HL-60 (cell line): ENCODE measurements at regions not wholly inside any gene's neighbourhood (a gene's known extent, or its start where the extent isn't known, plus 50 kb on each side); places are given as distances from the start of the nearest gene placed in this dataset.

Source experiments
- DNase-seq, 2 experiments: peaks; one replicate each; pipeline ENCODE4 v3.0.0-alpha.2; 2010 to 2020; ENCODE audit warnings: low read depth in 1 of 2, low spot score in 1 of 2
- H3K27ac ChIP-seq: fragments of 250-450 bp; sonication (Bioruptor Pico); replicated peaks from 2 replicates; pipeline ENCODE4 v1.5.1; 2020; ENCODE audit warnings: mild to moderate bottlenecking, moderate library complexity
- H3K27me3 ChIP-seq: fragments of 250-450 bp; sonication (Bioruptor Pico); 2 replicates; pipeline ENCODE4 v1.5.1; 2021; ENCODE audit warnings: mild to moderate bottlenecking, moderate library complexity; ENCODE audit not compliant: insufficient read depth, poor library complexity, severe bottlenecking
- H3K4me3 ChIP-seq: replicated peaks from 2 replicates; pipeline ENCODE4 v1.5.1; 2011; ENCODE audit warnings: mild to moderate bottlenecking, control low read depth, low read length; ENCODE audit not compliant: insufficient read depth
- GABPA ChIP-seq: IDR thresholded peaks from 2 replicates; pipeline ENCODE4 v1.6.1; 2012; ENCODE audit warnings: low read depth
- POLR2AphosphoS5 ChIP-seq: IDR thresholded peaks from 2 replicates; pipeline ENCODE4 v1.6.1; 2012; ENCODE audit warnings: low read depth
- SPI1 ChIP-seq: IDR thresholded peaks from 2 replicates; pipeline ENCODE4 v1.6.1; 2012; ENCODE audit warnings: low read depth, mild to moderate bottlenecking, borderline replicate concordance
- TF ChIP-seq, protein P1 (sequence below): IDR thresholded peaks from one replicate; pipeline ENCODE4 v1.5.1; 2011; ENCODE audit warnings: low read length, control low read depth, inconsistent platforms; ENCODE audit not compliant: insufficient read depth
- TF ChIP-seq, protein P2 (sequence below): IDR thresholded peaks from 2 replicates; pipeline ENCODE4 v1.6.1; 2012; ENCODE audit warnings: low read depth; ENCODE audit not compliant: insufficient replicate concordance

DNA sequence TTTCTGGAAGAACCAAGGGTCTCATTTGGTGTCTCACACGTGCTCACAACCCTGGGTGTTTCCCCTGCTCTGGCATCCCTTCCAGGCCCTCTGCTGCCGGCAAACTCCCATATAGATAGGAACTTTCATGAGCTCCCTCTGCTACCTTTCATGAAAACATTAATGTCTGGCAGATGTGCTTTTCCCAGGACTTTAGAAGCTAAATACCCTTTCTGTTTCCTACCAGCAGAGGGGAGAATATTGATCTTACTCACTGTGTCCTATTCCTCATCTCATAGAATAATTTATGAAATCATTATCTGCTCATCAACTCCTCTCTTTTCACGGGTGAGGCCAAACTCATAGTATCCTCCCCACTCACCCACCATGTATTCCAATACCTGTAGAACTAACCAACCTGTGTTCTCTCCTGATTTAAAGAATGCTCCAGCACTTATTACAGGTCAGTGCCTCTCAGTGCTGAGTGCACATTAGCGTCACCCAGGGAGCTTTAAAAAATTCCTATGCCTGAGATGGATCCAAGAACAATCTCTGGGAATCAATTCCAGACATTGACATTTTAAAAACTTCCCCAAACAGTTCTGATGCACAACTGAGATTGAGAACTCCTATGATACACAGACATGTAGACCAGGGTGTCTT, 298.5 kb upstream of the JAG1 start:
- TF ChIP-seq GABPA (no peak), SPI1 (no peak), POLR2AphosphoS5 (no peak)
- TF ChIP-seq, protein P1, sequence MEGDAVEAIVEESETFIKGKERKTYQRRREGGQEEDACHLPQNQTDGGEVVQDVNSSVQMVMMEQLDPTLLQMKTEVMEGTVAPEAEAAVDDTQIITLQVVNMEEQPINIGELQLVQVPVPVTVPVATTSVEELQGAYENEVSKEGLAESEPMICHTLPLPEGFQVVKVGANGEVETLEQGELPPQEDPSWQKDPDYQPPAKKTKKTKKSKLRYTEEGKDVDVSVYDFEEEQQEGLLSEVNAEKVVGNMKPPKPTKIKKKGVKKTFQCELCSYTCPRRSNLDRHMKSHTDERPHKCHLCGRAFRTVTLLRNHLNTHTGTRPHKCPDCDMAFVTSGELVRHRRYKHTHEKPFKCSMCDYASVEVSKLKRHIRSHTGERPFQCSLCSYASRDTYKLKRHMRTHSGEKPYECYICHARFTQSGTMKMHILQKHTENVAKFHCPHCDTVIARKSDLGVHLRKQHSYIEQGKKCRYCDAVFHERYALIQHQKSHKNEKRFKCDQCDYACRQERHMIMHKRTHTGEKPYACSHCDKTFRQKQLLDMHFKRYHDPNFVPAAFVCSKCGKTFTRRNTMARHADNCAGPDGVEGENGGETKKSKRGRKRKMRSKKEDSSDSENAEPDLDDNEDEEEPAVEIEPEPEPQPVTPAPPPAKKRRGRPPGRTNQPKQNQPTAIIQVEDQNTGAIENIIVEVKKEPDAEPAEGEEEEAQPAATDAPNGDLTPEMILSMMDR, result no peak
- TF ChIP-seq, protein P2, sequence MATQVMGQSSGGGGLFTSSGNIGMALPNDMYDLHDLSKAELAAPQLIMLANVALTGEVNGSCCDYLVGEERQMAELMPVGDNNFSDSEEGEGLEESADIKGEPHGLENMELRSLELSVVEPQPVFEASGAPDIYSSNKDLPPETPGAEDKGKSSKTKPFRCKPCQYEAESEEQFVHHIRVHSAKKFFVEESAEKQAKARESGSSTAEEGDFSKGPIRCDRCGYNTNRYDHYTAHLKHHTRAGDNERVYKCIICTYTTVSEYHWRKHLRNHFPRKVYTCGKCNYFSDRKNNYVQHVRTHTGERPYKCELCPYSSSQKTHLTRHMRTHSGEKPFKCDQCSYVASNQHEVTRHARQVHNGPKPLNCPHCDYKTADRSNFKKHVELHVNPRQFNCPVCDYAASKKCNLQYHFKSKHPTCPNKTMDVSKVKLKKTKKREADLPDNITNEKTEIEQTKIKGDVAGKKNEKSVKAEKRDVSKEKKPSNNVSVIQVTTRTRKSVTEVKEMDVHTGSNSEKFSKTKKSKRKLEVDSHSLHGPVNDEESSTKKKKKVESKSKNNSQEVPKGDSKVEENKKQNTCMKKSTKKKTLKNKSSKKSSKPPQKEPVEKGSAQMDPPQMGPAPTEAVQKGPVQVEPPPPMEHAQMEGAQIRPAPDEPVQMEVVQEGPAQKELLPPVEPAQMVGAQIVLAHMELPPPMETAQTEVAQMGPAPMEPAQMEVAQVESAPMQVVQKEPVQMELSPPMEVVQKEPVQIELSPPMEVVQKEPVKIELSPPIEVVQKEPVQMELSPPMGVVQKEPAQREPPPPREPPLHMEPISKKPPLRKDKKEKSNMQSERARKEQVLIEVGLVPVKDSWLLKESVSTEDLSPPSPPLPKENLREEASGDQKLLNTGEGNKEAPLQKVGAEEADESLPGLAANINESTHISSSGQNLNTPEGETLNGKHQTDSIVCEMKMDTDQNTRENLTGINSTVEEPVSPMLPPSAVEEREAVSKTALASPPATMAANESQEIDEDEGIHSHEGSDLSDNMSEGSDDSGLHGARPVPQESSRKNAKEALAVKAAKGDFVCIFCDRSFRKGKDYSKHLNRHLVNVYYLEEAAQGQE, result no peak
- DNase-seq, result no peak
- H3K27me3 ChIP-seq, result no peaks in the 10 kb centered on the region
- H3K4me3 ChIP-seq, result no peak overlapping the region
- no peak overlapping the region for H3K27ac ChIP-seq

DNA sequence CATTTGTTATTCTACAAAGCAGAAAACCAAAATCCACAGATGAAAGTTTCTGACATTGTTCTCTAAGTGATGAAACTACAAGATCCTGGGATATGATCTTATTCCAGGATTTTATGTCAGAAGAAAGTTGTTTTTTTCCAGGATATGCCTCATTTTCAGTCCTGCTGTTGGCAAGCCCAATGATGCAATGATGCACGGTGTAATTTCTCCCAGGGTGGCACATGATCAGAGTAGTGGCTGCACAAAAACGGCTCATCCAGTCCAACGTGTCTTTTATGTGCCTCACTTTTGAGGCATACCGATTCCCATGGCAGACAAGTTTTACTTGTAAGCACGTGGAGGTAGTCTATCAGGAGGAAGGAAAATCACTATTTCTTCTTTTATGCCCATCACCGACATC, 302.3 kb upstream of the JAG1 start:
- no peaks in the 10 kb centered on the region for H3K27me3 ChIP-seq
- no peak overlapping the region for H3K27ac ChIP-seq
- H3K4me3 ChIP-seq, result no peak overlapping the region
- TF ChIP-seq GABPA (no peak), POLR2AphosphoS5 (no peak), SPI1 (no peak)
- TF ChIP-seq, protein P2, result no peak
- TF ChIP-seq, protein P1, result no peak
- no peak for DNase-seq

DNA sequence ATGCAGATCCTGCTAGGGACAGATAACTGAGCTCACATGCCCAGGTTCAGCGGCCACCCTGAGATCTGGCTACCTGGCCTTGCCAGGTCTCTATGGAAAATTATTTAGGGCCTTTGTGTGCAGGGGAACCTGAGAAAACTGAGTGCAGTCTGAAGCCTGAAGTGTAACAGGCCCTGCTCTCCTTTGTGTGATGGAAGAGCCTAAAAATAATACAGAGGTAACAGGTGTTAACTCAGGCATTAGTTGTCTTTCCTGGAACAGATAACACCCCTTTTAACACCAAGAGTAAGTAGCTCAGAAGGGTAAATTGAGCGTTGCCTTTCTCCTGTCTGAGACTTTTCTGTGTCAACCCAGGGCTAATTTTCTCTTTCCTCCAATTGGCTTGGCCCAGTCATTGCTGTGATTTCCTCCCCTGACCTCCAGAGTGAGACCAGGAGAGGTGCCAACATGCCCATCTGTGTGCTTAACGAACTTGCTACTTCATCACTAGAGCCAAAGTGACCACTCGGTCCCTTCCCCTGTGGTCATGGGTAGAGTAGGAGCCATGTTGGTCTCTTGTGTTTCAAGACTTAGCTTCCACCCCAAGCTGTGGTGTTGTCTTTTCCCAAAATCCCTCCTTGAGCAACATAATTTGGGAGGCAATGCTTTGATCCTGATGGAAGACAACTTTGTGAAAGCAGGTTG, 304.4 kb upstream of the JAG1 start:
- Histone ChIP-seq H3K27ac (no peak overlapping the region), H3K27me3 (no peaks in the 10 kb centered on the region), H3K4me3 (no peak overlapping the region)
- DNase-seq, result no peak
- TF ChIP-seq SPI1, result no peak
- TF ChIP-seq, protein P1, result no peak
- no peak for TF ChIP-seq GABPA
